NCI-H82 treated with DMSO at 0.1 percent for 48 hours (cell line): ENCODE measurements at regions not wholly inside any gene's neighbourhood (a gene's known extent, or its start where the extent isn't known, plus 50 kb on each side); places are given as distances from the start of the nearest gene placed in this dataset.

Source experiments
- DNase-seq: peaks from one replicate; lab custom pipeline; 2025; ENCODE audit not compliant: unreplicated experiment; lab: John Stamatoyannopoulos, UW

- no peak for DNase-seq
Measured at GRCh38 chr2:53268626-53269025, 499.0 kb upstream of the CHAC2 start.

GRCh38 chr2:53268086-53268485 is 499.5 kb upstream of the CHAC2 start:
- DNase-seq = no peak

GRCh38 chr2:53265544-53266299 is 501.9 kb upstream of the CHAC2 start:
- no peak for DNase-seq

- DNase-seq = no peak
Measured at GRCh38 chr2:53260568-53260967, 507.0 kb upstream of the CHAC2 start.

- no peak for DNase-seq
Measured at GRCh38 chr2:53259395-53260009, 508.1 kb upstream of the CHAC2 start.

- no peak for DNase-seq
Measured at GRCh38 chr2:53257287-53257686, 510.3 kb upstream of the CHAC2 start.

GRCh38 chr2:53253244-53253643 is 514.4 kb upstream of the CHAC2 start:
- DNase-seq = no peak

GRCh38 chr2:53252115-53252514 is 515.5 kb upstream of the CHAC2 start:
- DNase-seq = no peak

GRCh38 chr2:53247956-53248735 is 519.5 kb upstream of the CHAC2 start:
- DNase-seq = no peak

- DNase-seq = no peak
Measured at GRCh38 chr2:53243430-53243829, 524.2 kb upstream of the CHAC2 start.

GRCh38 chr2:53242090-53242489 is 525.5 kb upstream of the CHAC2 start:
- DNase-seq = no peak

- no peak for DNase-seq
Measured at GRCh38 chr2:53235836-53236582, 531.6 kb upstream of the CHAC2 start.

- no peak for DNase-seq
Measured at GRCh38 chr2:53234548-53234903, 533.1 kb upstream of the CHAC2 start.

GRCh38 chr2:53233759-53234547 is 533.7 kb upstream of the CHAC2 start:
- no peak for DNase-seq

GRCh38 chr2:53231908-53232307 is 535.7 kb upstream of the CHAC2 start:
- DNase-seq = no peak

GRCh38 chr2:53230691-53231090 is 536.9 kb upstream of the CHAC2 start:
- no peak for DNase-seq

- DNase-seq = no peak
Measured at GRCh38 chr2:53227535-53227934, 540.1 kb upstream of the CHAC2 start.

- no peak for DNase-seq
Measured at GRCh38 chr2:53220969-53221368, 546.6 kb upstream of the CHAC2 start.

- DNase-seq = no peak
Measured at GRCh38 chr2:53217250-53217649, 550.4 kb upstream of the CHAC2 start.

- no peak for DNase-seq
Measured at GRCh38 chr2:53216805-53217204, 550.8 kb upstream of the CHAC2 start.

- DNase-seq = no peak
Measured at GRCh38 chr2:53212576-53212975, 555.0 kb upstream of the CHAC2 start.
